SK-N-SH (cell line): ENCODE measurements at regions not wholly inside any gene's neighbourhood (a gene's known extent, or its start where the extent isn't known, plus 50 kb on each side); places are given as distances from the start of the nearest gene placed in this dataset.

Experiments used
- EZH2phosphoT487 ChIP-seq: fragments of 200-600 bp; sonication (generic); IDR thresholded peaks from 2 replicates; pipeline ENCODE4 v1.6.1; 2017; ENCODE audit warnings: low read depth, mixed run types, mild to moderate bottlenecking, antibody characterized with exemption, moderate library complexity, borderline replicate concordance
- FOXM1 ChIP-seq: IDR thresholded peaks from 2 replicates; pipeline ENCODE4 v1.4.0; 2012; ENCODE audit warnings: low read depth, mild to moderate bottlenecking
- MAX ChIP-seq: IDR thresholded peaks from 2 replicates; pipeline ENCODE4 v1.4.0; 2012; ENCODE audit warnings: low read depth
- NRF1 ChIP-seq: IDR thresholded peaks from 2 replicates; pipeline ENCODE4 v1.6.1; 2012; ENCODE audit warnings: low read depth, mild to moderate bottlenecking, low read length
- RAD21 ChIP-seq: IDR thresholded peaks from 2 replicates; pipeline ENCODE4 v1.6.1; 2012; ENCODE audit warnings: mild to moderate bottlenecking, low read length
- SMC3 ChIP-seq: IDR thresholded peaks from 2 replicates; pipeline ENCODE4 v1.6.1; 2012; ENCODE audit warnings: low read depth, low read length, improper control_type of control experiment
- TF ChIP-seq, protein P1 (sequence below): fragments of 200-600 bp; sonication (generic); IDR thresholded peaks from 2 replicates; pipeline ENCODE4 v1.6.1; 2017; ENCODE audit warnings: antibody characterized with exemption, mild to moderate bottlenecking, moderate library complexity

DNA sequence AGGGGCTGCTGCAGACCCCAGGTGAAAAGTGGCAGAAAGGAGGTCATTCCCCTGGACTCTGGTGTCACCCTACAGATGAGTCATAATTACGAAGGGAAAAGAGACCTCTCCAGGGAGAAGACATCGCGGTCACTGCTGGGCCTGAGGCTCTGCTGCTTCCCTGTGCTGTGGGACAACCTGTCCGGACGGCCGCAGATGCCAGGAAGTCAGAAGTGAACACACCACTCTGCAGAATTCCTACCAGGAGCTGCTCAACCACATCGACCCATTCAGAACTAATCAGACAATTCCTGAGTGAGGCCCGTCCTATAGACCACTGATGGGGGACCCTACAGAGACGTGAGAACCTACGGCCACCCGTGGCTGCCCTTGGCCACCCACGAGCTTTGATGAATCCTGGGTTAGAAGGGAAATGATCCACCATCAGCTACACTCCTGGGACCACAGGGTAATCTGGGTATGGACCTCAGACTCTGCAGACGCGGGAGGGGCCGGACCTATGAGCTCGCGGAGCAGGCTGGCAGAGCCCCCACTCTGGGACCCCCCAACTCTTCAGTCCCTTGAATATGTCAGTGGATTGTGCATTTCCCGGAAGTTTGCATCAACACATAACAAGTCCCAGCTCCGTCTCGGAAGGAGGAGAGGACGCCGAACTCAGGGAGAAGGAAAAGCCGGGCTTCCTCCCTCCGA is 636.7 kb downstream of the BRD1 start:
- TF ChIP-seq EZH2phosphoT487 (no peak), MAX (no peak), FOXM1 (no peak), NRF1 (no peak), RAD21 (no peak), SMC3 (no peak)
- TF ChIP-seq, protein P1, sequence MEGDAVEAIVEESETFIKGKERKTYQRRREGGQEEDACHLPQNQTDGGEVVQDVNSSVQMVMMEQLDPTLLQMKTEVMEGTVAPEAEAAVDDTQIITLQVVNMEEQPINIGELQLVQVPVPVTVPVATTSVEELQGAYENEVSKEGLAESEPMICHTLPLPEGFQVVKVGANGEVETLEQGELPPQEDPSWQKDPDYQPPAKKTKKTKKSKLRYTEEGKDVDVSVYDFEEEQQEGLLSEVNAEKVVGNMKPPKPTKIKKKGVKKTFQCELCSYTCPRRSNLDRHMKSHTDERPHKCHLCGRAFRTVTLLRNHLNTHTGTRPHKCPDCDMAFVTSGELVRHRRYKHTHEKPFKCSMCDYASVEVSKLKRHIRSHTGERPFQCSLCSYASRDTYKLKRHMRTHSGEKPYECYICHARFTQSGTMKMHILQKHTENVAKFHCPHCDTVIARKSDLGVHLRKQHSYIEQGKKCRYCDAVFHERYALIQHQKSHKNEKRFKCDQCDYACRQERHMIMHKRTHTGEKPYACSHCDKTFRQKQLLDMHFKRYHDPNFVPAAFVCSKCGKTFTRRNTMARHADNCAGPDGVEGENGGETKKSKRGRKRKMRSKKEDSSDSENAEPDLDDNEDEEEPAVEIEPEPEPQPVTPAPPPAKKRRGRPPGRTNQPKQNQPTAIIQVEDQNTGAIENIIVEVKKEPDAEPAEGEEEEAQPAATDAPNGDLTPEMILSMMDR: no peak
